ENCODE measurements at regions not wholly inside any gene's neighbourhood (a gene's known extent, or its start where the extent isn't known, plus 50 kb on each side); places are given as distances from the start of the nearest gene placed in this dataset.

DNA sequence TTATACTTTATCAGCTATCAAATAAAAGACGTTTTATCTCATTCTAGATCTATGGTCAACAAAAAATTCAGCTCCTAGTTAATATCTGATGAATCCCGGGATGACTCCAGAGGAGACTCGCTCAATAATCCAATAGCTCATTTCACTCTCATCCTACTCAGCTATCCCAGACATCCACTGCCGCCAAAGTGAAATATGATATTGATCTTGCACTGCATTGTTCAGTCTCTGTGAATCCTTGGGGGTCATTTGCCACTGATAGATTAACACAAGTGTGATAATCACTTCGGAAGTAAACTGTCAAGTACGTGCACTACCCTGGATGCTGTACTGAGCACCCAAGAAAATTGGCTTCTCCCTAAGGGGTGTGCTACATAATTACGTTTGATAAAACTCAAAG, 249.1 kb downstream of the SUCLG1 start:
- TF ChIP-seq EZH2phosphoT487 (IDR thresholded peaks at IDR 0.05; ENCODE audit: borderline replicate concordance) = no peak
- TF ChIP-seq, protein P1, sequence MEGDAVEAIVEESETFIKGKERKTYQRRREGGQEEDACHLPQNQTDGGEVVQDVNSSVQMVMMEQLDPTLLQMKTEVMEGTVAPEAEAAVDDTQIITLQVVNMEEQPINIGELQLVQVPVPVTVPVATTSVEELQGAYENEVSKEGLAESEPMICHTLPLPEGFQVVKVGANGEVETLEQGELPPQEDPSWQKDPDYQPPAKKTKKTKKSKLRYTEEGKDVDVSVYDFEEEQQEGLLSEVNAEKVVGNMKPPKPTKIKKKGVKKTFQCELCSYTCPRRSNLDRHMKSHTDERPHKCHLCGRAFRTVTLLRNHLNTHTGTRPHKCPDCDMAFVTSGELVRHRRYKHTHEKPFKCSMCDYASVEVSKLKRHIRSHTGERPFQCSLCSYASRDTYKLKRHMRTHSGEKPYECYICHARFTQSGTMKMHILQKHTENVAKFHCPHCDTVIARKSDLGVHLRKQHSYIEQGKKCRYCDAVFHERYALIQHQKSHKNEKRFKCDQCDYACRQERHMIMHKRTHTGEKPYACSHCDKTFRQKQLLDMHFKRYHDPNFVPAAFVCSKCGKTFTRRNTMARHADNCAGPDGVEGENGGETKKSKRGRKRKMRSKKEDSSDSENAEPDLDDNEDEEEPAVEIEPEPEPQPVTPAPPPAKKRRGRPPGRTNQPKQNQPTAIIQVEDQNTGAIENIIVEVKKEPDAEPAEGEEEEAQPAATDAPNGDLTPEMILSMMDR (conservative IDR thresholded peaks at IDR 0.05; ENCODE audit: low read length) = no peak
- Histone ChIP-seq H2AFZ (ENCODE audit: low read length) (no peak overlapping the region), H3K36me3 (ENCODE audit: insufficient read depth, low read length) (no peaks in the 10 kb centered on the region), H3K9ac (ENCODE audit: low read depth, low read length, poor library complexity, severe bottlenecking) (no peak overlapping the region), H3K27me3 (ENCODE audit: insufficient read depth, low read length, poor library complexity, severe bottlenecking) (no peaks in the 10 kb centered on the region), H3K4me1 (ENCODE audit: insufficient read depth, low read length, poor library complexity, severe bottlenecking) (no peaks in the 10 kb centered on the region), H3K9me3 (ENCODE audit: insufficient read depth, low read depth, low read length) (no peaks in the 10 kb centered on the region), H3K4me2 (ENCODE audit: low read depth, low read length, poor library complexity, severe bottlenecking) (no peak overlapping the region), H3K9me2 (replicated peaks; ENCODE audit: low read depth, low read length) (no peaks in the 10 kb centered on the region), H4K20me1 (ENCODE audit: insufficient read depth, low read length, poor library complexity, severe bottlenecking) (no peaks in the 10 kb centered on the region), H3K79me2 (ENCODE audit: insufficient read depth, low read length) (no peaks in the 10 kb centered on the region), H3K4me3 (ENCODE audit: low read length, poor library complexity, severe bottlenecking) (no peak overlapping the region), H3F3A (ENCODE audit: low read depth) (no peaks in the 10 kb centered on the region)

DNA sequence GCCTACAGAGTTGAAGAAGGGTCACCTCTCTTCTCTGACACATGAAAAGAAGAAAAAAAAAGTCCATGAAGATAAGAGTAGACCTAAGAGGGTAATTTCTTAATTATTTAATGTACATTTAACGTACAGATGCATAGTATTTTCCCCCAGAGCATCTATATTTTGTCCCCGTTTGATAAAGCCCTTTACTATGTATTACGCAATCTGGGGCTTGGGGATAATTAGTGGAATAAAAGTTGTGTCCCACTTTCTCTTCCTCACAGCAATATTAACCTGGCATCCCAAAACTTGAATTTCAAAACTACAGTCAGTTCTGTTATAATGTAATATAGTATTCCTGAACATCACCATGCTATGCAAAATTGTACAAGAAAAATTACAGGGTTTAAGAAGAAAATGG, 254.1 kb downstream of the SUCLG1 start:
- H3K4me2 ChIP-seq (ENCODE audit: low read depth, low read length, poor library complexity, severe bottlenecking) = no peak overlapping the region
- H3K4me1 ChIP-seq (ENCODE audit: insufficient read depth, low read length, poor library complexity, severe bottlenecking) = no peaks in the 10 kb centered on the region
- no peaks in the 10 kb centered on the region for H3K9me3 ChIP-seq (ENCODE audit: insufficient read depth, low read depth, low read length)
- H3K9ac ChIP-seq (ENCODE audit: low read depth, low read length, poor library complexity, severe bottlenecking) = no peak overlapping the region
- H3K4me3 ChIP-seq (ENCODE audit: low read length, poor library complexity, severe bottlenecking) = no peak overlapping the region
- no peaks in the 10 kb centered on the region for H3K27me3 ChIP-seq (ENCODE audit: insufficient read depth, low read length, poor library complexity, severe bottlenecking)
- H3F3A ChIP-seq (ENCODE audit: low read depth) = no peaks in the 10 kb centered on the region
- H3K36me3 ChIP-seq (ENCODE audit: insufficient read depth, low read length) = no peaks in the 10 kb centered on the region
- no peaks in the 10 kb centered on the region for H3K79me2 ChIP-seq (ENCODE audit: insufficient read depth, low read length)
- H3K9me2 ChIP-seq (replicated peaks; ENCODE audit: low read depth, low read length) = no peaks in the 10 kb centered on the region
- H2AFZ ChIP-seq (ENCODE audit: low read length) = no peak overlapping the region
- TF ChIP-seq EZH2phosphoT487 (IDR thresholded peaks at IDR 0.05; ENCODE audit: borderline replicate concordance) = no peak
- TF ChIP-seq, protein P1 (conservative IDR thresholded peaks at IDR 0.05; ENCODE audit: low read length) = no peak
- no peaks in the 10 kb centered on the region for H4K20me1 ChIP-seq (ENCODE audit: insufficient read depth, low read length, poor library complexity, severe bottlenecking)

DNA sequence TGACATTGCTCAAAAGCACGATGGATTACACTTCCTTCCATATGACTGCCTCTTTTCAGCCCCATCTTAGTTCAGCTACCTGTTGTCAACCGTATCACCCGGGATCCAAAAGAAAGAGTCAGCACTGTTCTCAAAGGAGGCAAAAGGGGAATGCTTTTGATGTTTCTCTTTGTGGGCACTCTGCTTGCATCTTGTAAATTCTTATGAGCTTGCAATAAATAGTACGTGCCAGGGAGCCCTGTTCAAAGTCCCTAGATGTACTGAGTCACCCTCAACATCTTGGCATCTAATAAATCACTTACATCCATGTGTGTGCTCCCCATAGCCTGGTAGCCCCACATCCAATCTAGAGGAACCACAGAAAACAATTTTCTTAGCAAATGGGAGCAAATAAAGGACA, 256.9 kb downstream of the SUCLG1 start:
- no peaks in the 10 kb centered on the region for H3K9me3 ChIP-seq (ENCODE audit: insufficient read depth, low read depth, low read length)
- TF ChIP-seq EZH2phosphoT487 (IDR thresholded peaks at IDR 0.05; ENCODE audit: borderline replicate concordance) = no peak
- TF ChIP-seq, protein P1 (conservative IDR thresholded peaks at IDR 0.05; ENCODE audit: low read length) = no peak
- H4K20me1 ChIP-seq (ENCODE audit: insufficient read depth, low read length, poor library complexity, severe bottlenecking) = no peaks in the 10 kb centered on the region
- H3K79me2 ChIP-seq (ENCODE audit: insufficient read depth, low read length) = no peaks in the 10 kb centered on the region
- no peak overlapping the region for H2AFZ ChIP-seq (ENCODE audit: low read length)
- no peaks in the 10 kb centered on the region for H3F3A ChIP-seq (ENCODE audit: low read depth)
- H3K27me3 ChIP-seq (ENCODE audit: insufficient read depth, low read length, poor library complexity, severe bottlenecking) = no peaks in the 10 kb centered on the region
- H3K4me3 ChIP-seq (ENCODE audit: low read length, poor library complexity, severe bottlenecking) = no peak overlapping the region
- H3K36me3 ChIP-seq (ENCODE audit: insufficient read depth, low read length) = no peaks in the 10 kb centered on the region
- no peak overlapping the region for H3K4me2 ChIP-seq (ENCODE audit: low read depth, low read length, poor library complexity, severe bottlenecking)
- no peaks in the 10 kb centered on the region for H3K4me1 ChIP-seq (ENCODE audit: insufficient read depth, low read length, poor library complexity, severe bottlenecking)
- peaks cover 5% of the 10 kb centered on the region; the same call in 1 of the 2 replicates for H3K9me2 ChIP-seq (replicated peaks; ENCODE audit: low read depth, low read length)
- no peak overlapping the region for H3K9ac ChIP-seq (ENCODE audit: low read depth, low read length, poor library complexity, severe bottlenecking)

All from Loucy (cell line).